ENCODE measurements at regions not wholly inside any gene's neighbourhood (a gene's known extent, or its start where the extent isn't known, plus 50 kb on each side); places are given as distances from the start of the nearest gene placed in this dataset.
"Not testable (repeated sequence)": the region's sequence is repeated elsewhere in the genome, so short reads cannot be mapped to it uniquely, and the experiment has no call there.

DNA sequence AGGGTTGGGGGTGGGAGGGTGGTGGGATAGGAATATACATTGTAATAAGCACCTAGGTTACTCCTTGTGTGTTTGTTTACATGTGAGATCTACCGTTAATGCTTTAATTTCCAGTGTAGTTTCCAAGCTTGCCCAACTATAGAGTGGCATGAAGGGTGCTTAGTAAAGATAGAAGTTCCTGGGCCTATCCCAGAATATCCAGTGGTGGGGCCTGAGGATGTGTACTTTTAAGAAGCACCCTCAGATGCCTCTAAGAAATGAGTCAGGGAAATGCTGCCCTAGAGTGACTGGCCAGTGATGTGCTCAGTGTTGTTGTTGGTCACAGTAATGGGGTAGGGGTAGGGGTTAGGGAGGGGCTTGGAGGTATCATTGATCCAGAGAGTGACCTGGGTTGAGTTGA lies 141.3 kb downstream of the TSEN15 start:
- no peaks in the 10 kb centered on the region for H3K4me1 ChIP-seq (ENCODE audit: insufficient read depth, low read length)
- peaks cover 4% of the 10 kb centered on the region for H3K27me3 ChIP-seq (ENCODE audit: insufficient read depth, low read length)
- no peaks in the 10 kb centered on the region for H3K9me3 ChIP-seq (ENCODE audit: low read depth, low read length)
- H3K4me3 ChIP-seq (ENCODE audit: low read length), result no peak overlapping the region

DNA sequence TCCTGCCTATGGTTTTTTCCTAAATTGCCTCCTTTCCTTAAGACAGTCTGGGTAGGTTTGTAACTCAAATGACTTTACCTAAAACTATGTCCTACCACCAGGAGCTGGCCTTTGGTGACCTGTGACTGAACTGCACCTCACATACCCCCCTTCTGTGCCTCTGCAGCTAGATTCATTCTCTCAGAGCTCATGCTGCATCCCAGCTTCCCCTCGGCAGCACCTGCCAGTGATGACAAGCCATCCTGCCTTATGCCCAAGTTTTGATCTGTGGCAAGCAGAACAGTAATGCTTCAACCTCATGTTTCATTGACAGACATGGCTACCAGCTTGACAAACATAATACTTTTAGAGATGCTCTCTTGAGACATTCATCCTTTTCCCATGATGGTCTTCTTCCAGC lies 141.9 kb downstream of the TSEN15 start:
- no peaks in the 10 kb centered on the region for H3K4me1 ChIP-seq (ENCODE audit: insufficient read depth, low read length)
- peaks cover 4% of the 10 kb centered on the region for H3K27me3 ChIP-seq (ENCODE audit: insufficient read depth, low read length)
- no peaks in the 10 kb centered on the region for H3K9me3 ChIP-seq (ENCODE audit: low read depth, low read length)
- no peak overlapping the region for H3K4me3 ChIP-seq (ENCODE audit: low read length)

DNA sequence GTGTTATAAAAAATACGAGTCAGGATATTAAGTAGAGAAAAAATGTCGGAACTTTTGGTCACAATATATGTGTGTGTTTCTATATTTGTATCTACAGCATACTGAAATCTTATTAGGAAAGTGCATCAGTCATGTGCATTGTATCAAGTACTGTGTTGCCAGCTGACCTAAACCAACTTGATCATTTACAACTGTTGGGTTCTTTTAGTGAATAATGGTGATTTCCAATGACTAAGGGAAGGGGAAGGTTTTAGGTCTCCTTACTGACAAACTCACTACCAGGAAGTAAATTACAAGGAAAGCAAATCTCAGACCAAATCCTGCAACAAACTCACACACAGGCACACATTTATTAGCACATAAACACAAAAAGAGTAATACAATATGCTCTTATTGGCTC lies 142.7 kb downstream of the TSEN15 start:
- Histone ChIP-seq H3K4me1 (ENCODE audit: insufficient read depth, low read length) (no peaks in the 10 kb centered on the region), H3K27me3 (ENCODE audit: insufficient read depth, low read length) (peaks cover 4% of the 10 kb centered on the region), H3K4me3 (ENCODE audit: low read length) (no peak overlapping the region), H3K9me3 (ENCODE audit: low read depth, low read length) (no peaks in the 10 kb centered on the region)

DNA sequence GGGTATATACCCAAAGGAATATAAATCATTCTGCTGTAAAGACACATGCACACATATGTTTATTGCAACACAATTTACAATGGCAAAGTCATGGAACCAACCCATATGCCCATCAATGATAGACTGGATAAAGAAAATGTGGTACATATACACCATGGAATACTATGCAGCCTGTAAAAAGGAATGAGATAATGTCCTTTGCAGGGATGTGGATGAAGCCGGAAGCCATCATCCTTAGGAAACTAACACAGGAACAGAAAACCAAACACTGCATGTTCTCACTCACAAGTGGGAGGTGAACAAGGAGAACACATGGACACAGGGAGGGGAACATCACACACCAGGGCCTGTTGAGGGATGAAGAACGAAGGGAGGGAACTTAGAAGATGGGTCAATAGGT lies 144.2 kb downstream of the TSEN15 start:
- not testable (repeated sequence) for H3K4me1 ChIP-seq (ENCODE audit: insufficient read depth, low read length); H3K9me3 ChIP-seq (ENCODE audit: low read depth, low read length); H3K4me3 ChIP-seq (ENCODE audit: low read length); H3K27me3 ChIP-seq (ENCODE audit: insufficient read depth, low read length)

DNA sequence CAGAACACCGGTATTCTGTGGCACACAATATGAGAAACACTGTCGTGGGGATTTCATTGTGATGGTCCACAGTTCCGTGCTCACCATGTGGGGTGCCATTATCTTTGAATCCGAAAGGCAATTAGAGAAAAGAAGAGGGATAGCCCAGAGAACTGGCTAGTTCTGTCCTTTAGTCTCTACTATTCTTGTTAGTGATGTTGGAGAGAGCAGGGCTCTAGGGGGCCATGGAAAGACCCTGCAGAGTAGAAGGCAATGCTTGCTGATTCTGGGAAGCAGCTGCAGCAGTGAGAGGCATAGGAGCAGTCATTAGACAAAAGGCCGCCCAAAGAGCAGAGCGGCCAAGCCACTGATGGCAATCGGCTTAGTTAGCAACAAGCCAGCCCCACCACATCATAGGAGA lies 146.3 kb downstream of the TSEN15 start:
- Histone ChIP-seq H3K4me3 (ENCODE audit: low read length) (no peak overlapping the region), H3K9me3 (ENCODE audit: low read depth, low read length) (no peaks in the 10 kb centered on the region), H3K27me3 (ENCODE audit: insufficient read depth, low read length) (no peaks in the 10 kb centered on the region), H3K4me1 (ENCODE audit: insufficient read depth, low read length) (no peaks in the 10 kb centered on the region)

DNA sequence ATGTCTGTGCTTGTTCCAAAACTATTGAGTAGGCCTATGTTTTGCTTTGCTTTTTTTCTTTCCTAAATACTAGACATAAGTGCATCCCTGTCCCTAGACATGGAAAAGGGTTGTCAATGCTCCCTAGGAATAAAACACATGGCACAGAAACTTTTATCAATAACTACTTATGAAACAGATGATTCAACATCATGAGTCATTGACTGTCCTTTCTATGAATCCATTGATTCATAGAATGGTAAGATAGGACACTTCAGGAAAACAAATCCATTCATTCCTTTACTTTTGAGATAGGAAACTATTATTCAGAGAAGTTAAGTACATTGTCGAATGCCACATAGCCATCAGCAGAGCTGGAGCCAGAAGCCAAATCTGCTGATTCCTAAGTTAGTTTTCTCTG lies 147.5 kb downstream of the TSEN15 start:
- no peak overlapping the region for H3K4me3 ChIP-seq (ENCODE audit: low read length)
- no peaks in the 10 kb centered on the region for H3K4me1 ChIP-seq (ENCODE audit: insufficient read depth, low read length)
- H3K27me3 ChIP-seq (ENCODE audit: insufficient read depth, low read length), result no peaks in the 10 kb centered on the region
- H3K9me3 ChIP-seq (ENCODE audit: low read depth, low read length), result no peaks in the 10 kb centered on the region

DNA sequence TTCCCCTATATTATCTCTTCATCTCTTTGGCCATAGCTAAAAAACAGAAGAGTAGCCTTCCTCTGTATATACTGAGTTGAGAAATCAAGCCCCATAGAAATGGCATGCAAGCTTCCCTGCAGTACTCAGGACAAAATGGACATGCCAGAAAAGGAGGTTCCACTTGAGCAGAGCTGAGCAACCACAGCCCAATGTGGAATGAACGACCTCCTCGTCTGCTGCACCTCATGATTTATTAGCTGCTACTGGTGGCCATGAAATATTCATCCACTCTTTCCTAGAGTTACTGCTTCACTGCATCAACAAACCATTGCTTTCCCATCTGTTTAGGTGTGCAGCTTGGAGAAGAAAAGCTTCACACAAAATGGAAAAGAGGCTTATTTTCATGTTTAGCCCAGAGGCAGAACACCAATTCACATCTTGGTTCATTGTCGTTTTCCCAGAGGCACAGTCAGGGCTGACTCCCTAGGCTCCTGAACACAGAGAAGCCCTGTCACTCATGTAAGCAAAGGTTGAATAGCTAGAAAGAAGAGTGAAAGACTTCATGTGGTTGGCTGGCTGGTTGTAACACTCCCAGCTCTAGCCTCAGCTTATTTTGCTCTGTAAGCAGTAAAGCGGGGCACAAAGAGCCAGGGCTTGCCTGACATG lies 148.0 kb downstream of the TSEN15 start:
- Histone ChIP-seq H3K9me3 (ENCODE audit: low read depth, low read length) (no peaks in the 10 kb centered on the region), H3K4me3 (ENCODE audit: low read length) (no peak overlapping the region), H3K4me1 (ENCODE audit: insufficient read depth, low read length) (no peaks in the 10 kb centered on the region), H3K27me3 (ENCODE audit: insufficient read depth, low read length) (no peaks in the 10 kb centered on the region)

DNA sequence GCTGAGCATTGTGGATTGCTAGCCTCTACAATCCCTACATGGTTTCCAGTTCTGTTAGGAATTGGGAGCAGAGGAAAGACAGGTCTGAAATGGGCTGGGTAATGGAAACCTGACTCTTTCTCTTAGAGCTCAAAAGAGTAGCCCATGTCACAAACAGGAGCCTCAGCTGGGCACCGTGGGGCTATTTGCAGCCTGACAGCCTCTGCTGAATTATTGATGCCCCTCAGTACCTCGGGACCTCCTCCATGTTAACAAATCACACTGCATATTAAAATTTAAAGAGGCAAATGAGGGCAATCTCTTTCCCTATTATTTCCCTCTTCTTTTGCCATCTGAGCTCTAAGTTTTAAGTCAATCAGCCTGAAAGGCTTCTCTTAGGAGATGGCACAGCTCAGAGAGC lies 157.1 kb downstream of the TSEN15 start:
- Histone ChIP-seq H3K27me3 (ENCODE audit: insufficient read depth, low read length) (no peaks in the 10 kb centered on the region), H3K9me3 (ENCODE audit: low read depth, low read length) (no peaks in the 10 kb centered on the region), H3K4me1 (ENCODE audit: insufficient read depth, low read length) (peaks cover 7% of the 10 kb centered on the region), H3K4me3 (ENCODE audit: low read length) (no peak overlapping the region)

DNA sequence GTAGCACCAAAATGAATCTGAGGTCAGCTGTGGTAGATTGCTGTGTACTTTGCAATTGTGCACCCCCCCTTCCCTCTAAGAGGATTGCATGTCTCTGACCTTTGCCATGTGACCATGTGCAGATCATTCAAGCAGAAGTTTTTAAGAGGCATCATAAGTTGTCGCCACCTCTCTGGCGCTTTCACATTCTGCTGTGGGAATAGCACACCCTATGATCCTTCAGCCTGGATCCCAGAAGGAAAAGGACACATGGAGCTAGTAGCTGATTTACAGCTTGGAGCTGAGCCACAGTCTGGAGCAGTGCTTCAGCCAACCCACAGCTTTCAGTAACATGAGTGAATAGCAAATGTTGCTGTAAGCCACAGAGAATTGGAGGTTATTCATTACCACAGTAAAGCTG lies 158.5 kb downstream of the TSEN15 start:
- Histone ChIP-seq H3K4me1 (ENCODE audit: insufficient read depth, low read length) (peaks cover 7% of the 10 kb centered on the region), H3K4me3 (ENCODE audit: low read length) (no peak overlapping the region)

DNA sequence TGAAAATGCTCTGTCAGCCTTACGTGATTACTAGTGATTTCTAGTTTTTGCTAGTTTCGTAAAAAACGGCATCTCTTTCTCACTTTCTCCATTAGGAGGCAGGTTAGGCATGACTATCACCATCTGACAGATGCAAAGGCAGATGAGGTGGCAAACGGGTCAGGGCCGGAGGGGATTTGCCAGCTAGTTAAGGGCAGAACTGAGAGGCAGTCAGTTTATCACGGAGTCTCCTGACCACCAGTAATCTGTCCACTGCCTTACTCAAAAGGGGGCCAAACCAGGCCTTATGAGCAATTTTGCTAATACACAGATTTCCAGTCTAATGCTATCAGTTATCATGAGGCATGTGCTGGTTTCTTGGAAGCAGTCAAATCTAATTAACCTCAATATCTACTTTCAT lies 159.3 kb downstream of the TSEN15 start:
- Histone ChIP-seq H3K4me3 (ENCODE audit: low read length) (no peak overlapping the region), H3K4me1 (ENCODE audit: insufficient read depth, low read length) (peaks cover 7% of the 10 kb centered on the region), H3K9me3 (ENCODE audit: low read depth, low read length) (no peaks in the 10 kb centered on the region), H3K27me3 (ENCODE audit: insufficient read depth, low read length) (no peaks in the 10 kb centered on the region)

More for the DNA sequence above, 158.5 kb downstream of the TSEN15 start:
- Histone ChIP-seq H3K9me3 (ENCODE audit: low read depth, low read length) (no peaks in the 10 kb centered on the region), H3K27me3 (ENCODE audit: insufficient read depth, low read length) (no peaks in the 10 kb centered on the region)

DNA sequence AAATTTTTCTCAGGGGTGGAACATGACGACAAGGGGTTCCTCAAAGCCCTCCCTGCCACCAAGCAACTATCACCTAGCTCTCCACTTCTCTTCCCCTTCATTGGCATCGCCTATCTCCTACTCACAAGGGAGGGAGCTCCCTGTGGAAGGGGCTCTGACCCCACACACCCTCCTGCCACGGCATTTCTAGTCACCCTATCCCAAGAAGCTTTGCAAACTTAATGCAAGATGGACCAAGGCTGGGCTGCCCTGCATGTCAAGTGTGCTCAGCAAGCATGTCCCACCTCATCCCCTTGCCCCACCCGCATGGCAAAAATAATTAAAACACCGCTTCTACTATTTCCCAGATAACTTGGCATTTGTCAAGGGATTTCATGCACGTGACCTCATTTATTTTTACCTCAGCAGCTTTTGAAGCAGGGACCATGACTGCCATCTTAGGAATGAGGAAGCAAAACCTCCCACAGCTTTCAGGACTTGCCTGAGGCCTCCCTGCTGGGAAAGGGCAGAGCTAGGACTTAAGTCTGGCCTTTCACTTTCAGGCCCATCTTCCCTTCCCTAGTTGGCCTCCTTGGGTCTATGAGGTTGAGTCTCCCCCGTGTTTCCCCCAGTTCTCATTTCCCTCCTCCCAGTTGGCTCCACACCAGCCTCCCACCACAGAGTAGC lies 161.3 kb downstream of the TSEN15 start:
- Histone ChIP-seq H3K4me1 (ENCODE audit: insufficient read depth, low read length) (peaks cover 7% of the 10 kb centered on the region), H3K27me3 (ENCODE audit: insufficient read depth, low read length) (no peaks in the 10 kb centered on the region)

DNA sequence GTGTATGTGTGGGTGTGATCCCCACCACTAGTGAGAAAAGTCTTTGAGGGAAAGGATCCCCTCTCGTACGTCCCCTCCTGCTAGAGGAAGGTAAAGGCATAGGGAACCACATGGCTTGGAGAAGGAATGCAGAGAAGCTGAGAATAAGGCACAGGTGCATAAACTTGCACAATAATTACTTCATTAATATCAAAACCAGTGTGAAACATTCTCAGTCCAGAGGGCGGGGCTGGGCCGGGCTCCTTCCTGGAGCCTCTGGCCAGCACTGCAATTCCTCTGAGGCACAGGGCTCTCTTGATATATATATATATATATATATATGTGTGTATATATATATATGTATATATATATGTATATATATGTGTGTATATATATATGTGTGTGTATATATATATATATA lies 162.6 kb downstream of the TSEN15 start:
- Histone ChIP-seq H3K4me3 (ENCODE audit: low read length) (no peak overlapping the region), H3K27me3 (ENCODE audit: insufficient read depth, low read length) (no peaks in the 10 kb centered on the region), H3K9me3 (ENCODE audit: low read depth, low read length) (no peaks in the 10 kb centered on the region), H3K4me1 (ENCODE audit: insufficient read depth, low read length) (peaks cover 7% of the 10 kb centered on the region)

More for the DNA sequence above, 161.3 kb downstream of the TSEN15 start:
- Histone ChIP-seq H3K4me3 (ENCODE audit: low read length) (no peak overlapping the region), H3K9me3 (ENCODE audit: low read depth, low read length) (no peaks in the 10 kb centered on the region)

DNA sequence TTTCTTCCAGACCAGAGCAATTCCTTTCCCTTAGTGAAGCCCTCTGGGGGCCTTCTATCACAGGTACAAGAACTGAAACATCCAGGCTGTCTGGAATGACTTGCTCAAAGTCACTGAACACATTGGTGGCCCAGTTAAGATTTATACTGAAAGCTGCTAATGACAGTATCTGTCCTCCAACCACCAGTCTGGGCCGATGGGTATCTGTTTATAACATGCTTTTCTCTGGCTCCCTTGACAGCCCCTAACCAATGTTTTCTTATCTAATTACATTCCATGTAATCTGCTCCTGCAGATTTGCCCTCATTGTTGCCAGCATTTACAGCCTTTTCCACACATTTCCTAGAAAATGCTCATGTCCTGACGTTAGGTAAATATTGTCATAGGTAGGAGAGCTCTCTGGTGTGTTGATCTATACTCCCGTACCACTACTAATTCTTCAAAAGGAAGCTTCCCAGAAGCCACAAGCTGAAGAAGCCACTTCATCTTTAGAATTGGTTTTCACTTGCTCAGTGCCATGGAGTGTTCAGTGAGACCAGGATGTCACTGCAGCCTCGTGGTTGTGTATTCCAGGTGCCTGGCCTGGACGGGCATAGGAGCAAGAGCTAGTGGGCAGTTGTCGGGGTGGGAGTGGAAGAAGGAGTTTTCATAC lies 163.9 kb downstream of the TSEN15 start:
- Histone ChIP-seq H3K27me3 (ENCODE audit: insufficient read depth, low read length) (no peaks in the 10 kb centered on the region), H3K9me3 (ENCODE audit: low read depth, low read length) (no peaks in the 10 kb centered on the region), H3K4me1 (ENCODE audit: insufficient read depth, low read length) (peaks cover 7% of the 10 kb centered on the region), H3K4me3 (ENCODE audit: low read length) (no peak overlapping the region)

DNA sequence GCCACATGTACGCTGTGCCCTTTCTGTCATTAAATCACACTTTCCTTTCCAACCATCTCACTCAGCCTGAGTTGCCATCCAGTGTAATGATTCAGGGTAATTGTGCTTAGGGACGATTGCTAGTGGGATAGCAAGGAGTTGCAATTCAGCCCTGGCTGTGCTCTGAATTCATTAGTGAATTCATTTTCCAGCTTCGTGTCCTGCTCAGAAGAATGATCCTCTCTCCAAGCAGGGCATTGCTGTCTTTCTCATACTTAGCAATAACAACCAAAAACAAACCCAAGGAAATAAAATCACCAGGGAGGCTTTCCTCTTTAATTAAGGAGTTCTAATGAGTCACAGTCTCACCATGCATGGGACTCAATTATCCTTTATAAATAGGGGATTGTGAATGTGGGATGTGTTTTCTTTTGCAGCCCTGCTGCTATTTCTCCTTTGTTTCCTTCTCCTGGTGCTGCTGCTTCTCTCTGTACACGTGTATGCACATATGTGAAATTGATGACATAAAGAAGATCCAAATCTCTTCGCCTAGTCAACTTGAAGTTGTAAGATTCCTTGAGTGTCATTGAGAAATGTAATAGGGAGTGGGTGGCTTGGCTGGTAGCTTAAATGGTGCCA lies 167.0 kb downstream of the TSEN15 start:
- Histone ChIP-seq H3K4me3 (ENCODE audit: low read length) (no peak overlapping the region), H3K9me3 (ENCODE audit: low read depth, low read length) (no peaks in the 10 kb centered on the region), H3K27me3 (ENCODE audit: insufficient read depth, low read length) (no peaks in the 10 kb centered on the region), H3K4me1 (ENCODE audit: insufficient read depth, low read length) (no peaks in the 10 kb centered on the region)

DNA sequence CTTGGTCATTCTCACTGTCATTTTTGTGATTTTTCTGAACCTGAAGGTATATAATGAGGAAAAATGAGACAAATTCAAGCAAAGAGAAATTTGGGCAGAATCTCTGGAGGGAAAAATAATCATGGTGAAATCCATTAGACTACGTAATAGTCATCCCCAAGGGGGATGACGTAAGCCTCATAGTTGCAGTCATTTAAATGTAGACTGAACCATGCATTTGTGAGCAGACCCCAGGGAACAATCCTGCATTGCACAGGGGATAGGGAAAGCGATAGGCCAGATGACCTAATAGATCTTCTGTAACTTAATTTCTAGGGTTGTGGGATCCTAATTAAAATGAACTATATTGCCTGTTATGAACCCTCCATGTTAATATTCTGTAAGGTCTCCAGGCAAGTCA lies 167.4 kb upstream of the C1orf21 start:
- H3K27me3 ChIP-seq (ENCODE audit: insufficient read depth, low read length), result no peaks in the 10 kb centered on the region
- H3K9me3 ChIP-seq (ENCODE audit: low read depth, low read length), result no peaks in the 10 kb centered on the region
- no peak overlapping the region for H3K4me3 ChIP-seq (ENCODE audit: low read length)
- no peaks in the 10 kb centered on the region for H3K4me1 ChIP-seq (ENCODE audit: insufficient read depth, low read length)
